Esophagus muscularis mucosa (tissue), 4 donors: ENCODE measurements at regions not wholly inside any gene's neighbourhood (a gene's known extent, or its start where the extent isn't known, plus 50 kb on each side); places are given as distances from the start of the nearest gene placed in this dataset.
A peak's percentile ranks its signal among the peaks of the same experiment; 100 is the strongest.

Experiments
- DNase-seq: peaks from one replicate; pipeline ENCODE4 v3.0.0-alpha.2; 2017; ENCODE audit errors: extremely low spot score
- H3K27ac ChIP-seq, 4 donors: fragments of 200-600 bp; sonication (generic); replicated peaks in 1 of 4; 1 replicate in 3 of 4; 2 replicates in 1 of 4; pipeline ENCODE4 v1.5.1; 2016 to 2019; ENCODE audit warnings: mild to moderate bottlenecking in 1 of 4
- H3K27me3 ChIP-seq, 4 donors: fragments of 200-600 bp; sonication (generic); one replicate each; pipeline versions ENCODE4 v1.5.1 to v1.6.0; 2016 to 2019
- H3K36me3 ChIP-seq, 4 donors: fragments of 200-600 bp; sonication (generic); one replicate each; pipeline ENCODE4 v1.5.1; 2016 to 2019
- H3K4me1 ChIP-seq, 4 donors: fragments of 200-600 bp; sonication (generic); one replicate each; pipeline ENCODE4 v1.5.1; 2016 to 2019
- H3K4me3 ChIP-seq, 4 donors: fragments of 200-600 bp; sonication (generic); 1 replicate in 2 of 4; 2 replicates in 2 of 4; pipeline ENCODE4 v1.5.1; 2016 to 2019; ENCODE audit warnings: mild to moderate bottlenecking in 4 of 4, moderate library complexity in 1 of 4
- H3K9me3 ChIP-seq, 4 donors: fragments of 200-600 bp; sonication (generic); 1 replicate in 3 of 4; 2 replicates in 1 of 4; pipeline ENCODE4 v1.5.1; 2016 to 2019
- EP300 ChIP-seq: sonication (generic); formaldehyde crosslinking; IDR thresholded peaks from one replicate; pipeline ENCODE4 v1.6.1; 2017; ENCODE audit warnings: antibody characterized with exemption
- POLR2A ChIP-seq: fragments of 450-650 bp; IDR thresholded peaks from one replicate; pipeline ENCODE4 v1.6.1; 2017; ENCODE audit warnings: antibody characterized with exemption, moderate library complexity, mild to moderate bottlenecking, low read depth
- POLR2AphosphoS5 ChIP-seq, 2 donors: sonication (generic); formaldehyde crosslinking; IDR thresholded peaks; one replicate each; pipeline ENCODE4 v1.6.1; 2017; ENCODE audit warnings: antibody characterized with exemption in 2 of 2
- WGBS: methylation state at CpG from one replicate; pipeline ENCODE4 v1.1.5; 2018; 5-methylcytosine and 5-hydroxymethylcytosine counted together
- intact Hi-C: fragments of 100-400 bp; cut with DNase I; formaldehyde crosslinking; loops from one replicate; pipeline ENCODE4 v1.15.1; 2023
- TF ChIP-seq, protein P1 (sequence below), 3 experiments: fragments of 200-600 bp in 2 of 3; fragments of 450-650 bp in 1 of 3; sonication (generic) in 2 of 3; IDR thresholded peaks; one replicate each; pipeline ENCODE4 v1.5.1; 2017 to 2019; ENCODE audit warnings: antibody characterized with exemption in 3 of 3, mild to moderate bottlenecking in 2 of 3, moderate library complexity in 1 of 3

DNA sequence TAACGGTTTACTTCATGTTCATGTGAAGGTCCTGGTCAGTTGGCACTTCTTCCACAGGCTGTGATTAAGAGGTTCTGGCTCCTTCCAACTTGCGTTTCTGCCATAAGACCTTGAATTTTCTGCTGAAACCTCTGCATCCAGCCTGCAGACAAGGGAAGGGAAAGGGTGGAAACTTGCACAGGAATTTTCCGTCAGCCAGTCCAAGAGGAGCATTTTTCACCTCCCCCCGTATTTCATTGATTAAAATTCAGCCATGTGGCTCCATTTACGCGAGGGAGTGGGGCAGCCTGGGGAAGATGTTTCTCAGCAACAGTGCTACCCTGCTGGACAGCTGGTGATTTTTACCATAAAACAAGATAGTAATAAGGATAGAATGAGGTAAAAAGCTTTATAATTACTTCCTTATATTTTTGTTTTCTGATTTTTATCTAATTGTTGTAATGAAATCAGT, 101.5 kb upstream of the SMIM36 start:
- Histone ChIP-seq H3K27ac (no peak overlapping the region), H3K27me3 (no peaks in the 10 kb centered on the region), H3K9me3 (no peaks in the 10 kb centered on the region), H3K36me3 (no peaks in the 10 kb centered on the region), H3K4me1 (peaks cover 0 to 38% (median 22%) of the 10 kb centered on the region in 4 donors), H3K4me3 (no peak overlapping the region)
- 46% methylated on average over 6 of the region's 6 CpGs for WGBS
- intact Hi-C loops, result no loop called here
- no peak for DNase-seq
- TF ChIP-seq EP300, result no peak
- no peak for TF ChIP-seq POLR2AphosphoS5 (IDR thresholded peaks at IDR 0.05)
- no peak for TF ChIP-seq POLR2A
- TF ChIP-seq, protein P1, sequence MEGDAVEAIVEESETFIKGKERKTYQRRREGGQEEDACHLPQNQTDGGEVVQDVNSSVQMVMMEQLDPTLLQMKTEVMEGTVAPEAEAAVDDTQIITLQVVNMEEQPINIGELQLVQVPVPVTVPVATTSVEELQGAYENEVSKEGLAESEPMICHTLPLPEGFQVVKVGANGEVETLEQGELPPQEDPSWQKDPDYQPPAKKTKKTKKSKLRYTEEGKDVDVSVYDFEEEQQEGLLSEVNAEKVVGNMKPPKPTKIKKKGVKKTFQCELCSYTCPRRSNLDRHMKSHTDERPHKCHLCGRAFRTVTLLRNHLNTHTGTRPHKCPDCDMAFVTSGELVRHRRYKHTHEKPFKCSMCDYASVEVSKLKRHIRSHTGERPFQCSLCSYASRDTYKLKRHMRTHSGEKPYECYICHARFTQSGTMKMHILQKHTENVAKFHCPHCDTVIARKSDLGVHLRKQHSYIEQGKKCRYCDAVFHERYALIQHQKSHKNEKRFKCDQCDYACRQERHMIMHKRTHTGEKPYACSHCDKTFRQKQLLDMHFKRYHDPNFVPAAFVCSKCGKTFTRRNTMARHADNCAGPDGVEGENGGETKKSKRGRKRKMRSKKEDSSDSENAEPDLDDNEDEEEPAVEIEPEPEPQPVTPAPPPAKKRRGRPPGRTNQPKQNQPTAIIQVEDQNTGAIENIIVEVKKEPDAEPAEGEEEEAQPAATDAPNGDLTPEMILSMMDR (IDR thresholded peaks at IDR 0.05), result no peak

DNA sequence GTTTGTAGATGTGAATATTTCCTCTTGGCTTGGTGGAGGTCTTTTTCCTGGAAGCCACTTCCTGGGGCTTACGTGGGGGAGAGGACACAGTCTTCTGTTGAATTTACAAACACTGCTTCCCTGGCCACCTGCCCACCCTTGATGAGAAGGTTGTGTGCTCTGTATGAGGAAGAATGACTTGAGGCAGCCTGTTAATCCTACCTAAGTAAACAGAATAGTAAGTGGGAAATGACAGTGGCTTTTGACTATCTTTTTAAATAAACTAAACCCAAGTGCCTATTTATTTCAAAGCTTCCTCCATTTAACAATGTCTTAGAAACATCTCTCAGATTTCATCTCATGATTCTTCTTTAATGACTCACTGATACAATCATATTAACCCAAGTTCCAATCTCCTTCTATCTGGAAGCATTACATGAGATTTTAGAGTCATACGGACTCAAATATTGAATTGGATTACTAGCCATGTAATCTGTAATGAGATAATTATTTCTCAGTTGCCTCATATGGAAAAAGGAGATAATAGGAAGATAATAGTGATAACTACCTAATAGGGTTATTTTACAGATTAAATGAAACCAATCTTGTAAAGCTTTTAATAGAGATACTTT, 96.6 kb upstream of the SMIM36 start:
- 20% methylated on average over 2 of the region's 2 CpGs for WGBS
- Histone ChIP-seq H3K9me3 (no peaks in the 10 kb centered on the region), H3K36me3 (no peaks in the 10 kb centered on the region), H3K4me3 (no peak overlapping the region), H3K4me1 (peaks cover 0 to 44% (median 30%) of the 10 kb centered on the region in 4 donors), H3K27ac (peak overlapping the region; percentile 8 to 56 (median 26)), H3K27me3 (no peaks in the 10 kb centered on the region)
- intact Hi-C loops, result no loop called here
- TF ChIP-seq POLR2AphosphoS5 (IDR thresholded peaks at IDR 0.05) (peak in 1 of 2 donors; percentile 21), EP300 (no peak)
- TF ChIP-seq, protein P1 (IDR thresholded peaks at IDR 0.05), result no peak
- no peak for DNase-seq

DNA sequence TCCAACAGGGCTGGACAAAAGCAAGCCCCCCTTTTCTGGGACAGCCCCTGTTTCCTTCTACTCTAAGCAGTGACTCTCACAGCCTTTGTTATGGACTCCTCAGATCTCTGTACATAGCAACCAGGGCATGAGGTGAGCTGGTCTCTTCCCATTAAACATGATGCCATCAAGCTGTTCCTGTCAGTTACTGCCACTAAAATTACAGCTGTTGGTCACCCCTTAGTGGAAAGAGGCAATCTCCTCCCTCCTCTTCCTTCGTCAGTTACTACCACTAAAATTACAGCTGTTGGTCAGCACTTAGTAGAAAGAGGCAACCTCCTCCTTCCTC, 95.2 kb upstream of the SMIM36 start:
- Histone ChIP-seq H3K9me3 (peaks cover 0 to 7% (median 0%) of the 10 kb centered on the region in 4 donors), H3K4me3 (no peak overlapping the region), H3K36me3 (no peaks in the 10 kb centered on the region), H3K27ac (no peak overlapping the region), H3K4me1 (peaks cover 0 to 42% (median 29%) of the 10 kb centered on the region in 4 donors), H3K27me3 (no peaks in the 10 kb centered on the region)
- TF ChIP-seq EP300 (no peak), POLR2AphosphoS5 (IDR thresholded peaks at IDR 0.05) (no peak), POLR2A (no peak)
- TF ChIP-seq, protein P1 (IDR thresholded peaks at IDR 0.05), result no peak
- WGBS, result 70% methylated on average over 1 of the region's 1 CpG
- DNase-seq, result no peak
- intact Hi-C loops, result no loop called here

DNA sequence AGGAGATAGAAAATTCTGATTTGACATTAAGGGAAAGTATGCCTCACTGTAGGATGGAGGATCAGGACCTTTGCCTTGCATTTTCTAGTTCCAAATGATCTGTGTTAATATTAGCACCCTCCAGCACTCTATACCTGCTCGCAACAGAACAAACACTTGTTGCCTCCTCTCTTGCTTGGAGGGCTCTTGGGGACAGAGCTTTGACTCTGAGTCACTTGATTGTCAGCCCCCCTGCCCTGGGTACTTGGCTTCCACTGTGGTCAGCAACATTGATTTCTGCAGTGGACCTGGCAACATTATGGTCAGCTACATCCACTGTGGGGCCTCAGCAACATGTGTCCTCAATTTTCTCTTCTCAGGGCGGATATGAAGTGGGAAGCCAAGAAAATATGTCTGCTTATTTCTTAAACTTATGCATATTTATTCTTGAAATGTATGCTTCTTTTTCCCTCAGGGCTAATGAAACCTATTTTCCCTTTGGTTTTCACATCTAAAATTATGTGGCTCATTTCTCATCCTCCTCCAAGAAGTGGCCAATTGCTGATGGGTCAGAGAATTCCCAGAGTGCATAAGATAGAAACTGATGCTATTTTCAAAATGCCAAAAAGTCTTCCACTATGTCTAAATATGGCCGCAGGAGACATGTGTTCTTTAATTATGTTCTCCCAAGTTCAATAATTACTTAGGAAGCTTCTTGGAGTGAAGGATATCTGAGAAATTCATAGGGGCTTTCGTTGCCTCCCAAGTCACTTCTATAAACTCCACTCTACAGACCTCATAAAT, 94.6 kb upstream of the SMIM36 start:
- TF ChIP-seq EP300 (no peak), POLR2AphosphoS5 (IDR thresholded peaks at IDR 0.05) (no peak), POLR2A (no peak)
- Histone ChIP-seq H3K36me3 (no peaks in the 10 kb centered on the region), H3K9me3 (peaks cover 0 to 10% (median 0%) of the 10 kb centered on the region in 4 donors), H3K4me3 (no peak overlapping the region), H3K27ac (no peak overlapping the region), H3K4me1 (peaks cover 0 to 38% (median 29%) of the 10 kb centered on the region in 4 donors), H3K27me3 (no peaks in the 10 kb centered on the region)
- intact Hi-C loops, result no loop called here
- 80% methylated on average over 4 of the region's 4 CpGs for WGBS
- DNase-seq, result no peak

DNA sequence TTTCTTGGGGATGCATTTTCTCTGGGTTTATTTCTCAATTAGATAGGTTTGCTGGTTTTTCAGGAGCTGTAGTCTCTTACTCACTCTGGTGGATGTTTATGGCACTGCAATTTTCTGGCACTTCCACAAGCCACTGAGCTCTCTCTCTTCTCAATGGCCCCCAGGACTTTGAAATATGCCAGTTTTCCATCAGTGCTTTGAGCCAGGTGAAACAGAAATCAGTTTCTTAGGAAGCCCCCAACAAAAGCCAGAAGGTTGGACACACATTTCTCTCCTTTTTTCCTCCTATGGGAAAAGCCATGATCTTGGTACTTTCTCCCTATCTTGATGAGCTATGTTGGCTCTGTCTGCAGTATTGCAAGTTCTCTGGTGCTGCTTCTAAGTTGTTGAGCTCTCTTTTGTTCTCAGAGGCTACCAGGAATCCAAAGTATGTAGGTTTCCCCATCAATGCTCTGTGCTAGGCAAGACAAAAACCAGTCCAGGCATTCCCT, 90.7 kb upstream of the SMIM36 start:
- DNase-seq, result no peak
- no peaks in the 10 kb centered on the region for H3K27me3 ChIP-seq

More for the DNA sequence above, 90.7 kb upstream of the SMIM36 start:
- Histone ChIP-seq H3K4me1 (peaks cover 0 to 6% (median 2%) of the 10 kb centered on the region in 4 donors), H3K4me3 (no peak overlapping the region), H3K36me3 (no peaks in the 10 kb centered on the region), H3K27ac (no peak overlapping the region), H3K9me3 (peaks cover 0 to 40% (median 20%) of the 10 kb centered on the region in 4 donors)
- intact Hi-C loops, result loop anchor here (5.0 kb wide), 1 partner anchor 75 kb away; no protein-coding TSS in a partner anchor
- TF ChIP-seq, protein P1 (IDR thresholded peaks at IDR 0.05), result peak; percentile 37 to 50 (median 40)
- TF ChIP-seq POLR2A, result no peak
